IMR-90 (cell line): ENCODE measurements at regions not wholly inside any gene's neighbourhood (a gene's known extent, or its start where the extent isn't known, plus 50 kb on each side); places are given as distances from the start of the nearest gene placed in this dataset.

Experiments
- ATAC-seq: fragments of 200-7000 bp; cut with Tn5 transposase; 2 replicates; pipeline ENCODE4 v1.9.1; 2020; ENCODE audit warnings: low read depth, mild to moderate bottlenecking, moderate library complexity
- BruUV-seq: library from RNA; stranded (reverse); fragments of 400-500 nt; replicated peaks from 2 replicates; lab custom pipeline; 2021; lab: Mats Ljungman, UMichigan
- CTCF ChIA-PET: fragments of 300-600 bp; formaldehyde crosslinking; extraction: SDS; loops from one replicate; lab custom pipeline; 2021; ENCODE audit warnings: antibody characterized with exemption; lab: Yijun Ruan, JAX
- POLR2A ChIA-PET: fragments of 300-600 bp; sonication (Branson Sonifier 250); formaldehyde crosslinking; loops from one replicate; lab custom pipeline; 2022; ENCODE audit warnings: antibody characterized with exemption; ENCODE audit not compliant: unreplicated experiment; lab: Charles Lee
- DNase-seq: peaks from one replicate; pipeline ENCODE4 v3.0.0; 2013
- H2AFZ ChIP-seq: replicated peaks from 2 replicates; pipeline ENCODE3; 2013; ENCODE audit warnings: low read length, mild to moderate bottlenecking; ENCODE audit not compliant: poor library complexity
- H2AK5ac ChIP-seq: 2 replicates; pipeline ENCODE4 v1.6.1; 2013; ENCODE audit warnings: low read depth, low read length, inconsistent platforms
- H2AK9ac ChIP-seq: replicated peaks from 2 replicates; pipeline ENCODE3; 2013; ENCODE audit warnings: mild to moderate bottlenecking, low read depth, low read length, moderate library complexity; ENCODE audit not compliant: poor library complexity
- H2BK120ac ChIP-seq: 2 replicates; pipeline ENCODE4 v1.6.1; 2013; ENCODE audit warnings: low read depth, low read length, inconsistent platforms
- H2BK15ac ChIP-seq: 3 replicates; pipeline ENCODE4 v1.6.1; 2013; ENCODE audit warnings: low read depth, low read length, inconsistent platforms
- H2BK20ac ChIP-seq: 2 replicates; pipeline ENCODE4 v1.6.1; 2013; ENCODE audit warnings: low read depth, mild to moderate bottlenecking, inconsistent platforms, low read length, moderate library complexity
- H2BK5ac ChIP-seq: 2 replicates; pipeline ENCODE4 v1.6.1; 2013; ENCODE audit warnings: mild to moderate bottlenecking, low read depth, low read length, inconsistent platforms; ENCODE audit not compliant: poor library complexity, severe bottlenecking
- H3K14ac ChIP-seq: replicated peaks from 2 replicates; pipeline ENCODE4 v1.6.1; 2013; ENCODE audit warnings: low read depth, low read length, inconsistent platforms
- H3K18ac ChIP-seq: 2 replicates; pipeline ENCODE4 v1.6.1; 2013; ENCODE audit warnings: low read depth, low read length, control low read depth
- H3K23ac ChIP-seq: 2 replicates; pipeline ENCODE4 v1.6.1; 2013; ENCODE audit warnings: low read depth, low read length, inconsistent platforms
- H3K27ac ChIP-seq: 2 replicates; pipeline ENCODE4 v1.5.1; 2013; ENCODE audit warnings: mild to moderate bottlenecking, control low read depth, low read length; ENCODE audit not compliant: insufficient read depth
- H3K27me3 ChIP-seq: 2 replicates; pipeline ENCODE4 v1.6.1; 2013; ENCODE audit warnings: low read length; ENCODE audit not compliant: control insufficient read depth, insufficient read depth
- H3K36me3 ChIP-seq: 2 replicates; pipeline ENCODE4 v1.6.1; 2013; ENCODE audit warnings: low read length, mixed read lengths; ENCODE audit not compliant: control insufficient read depth, insufficient read depth
- H3K4ac ChIP-seq: 2 replicates; pipeline ENCODE4 v1.6.1; 2013; ENCODE audit warnings: low read depth, low read length, inconsistent platforms
- H3K4me1 ChIP-seq: 2 replicates; pipeline ENCODE4 v1.6.1; 2013; ENCODE audit warnings: low read length, mixed read lengths; ENCODE audit not compliant: control insufficient read depth, insufficient read depth
- H3K4me2 ChIP-seq: 2 replicates; pipeline ENCODE4 v1.6.1; 2013; ENCODE audit warnings: low read depth, mild to moderate bottlenecking, control low read depth, low read length, moderate library complexity
- H3K4me3 ChIP-seq: 2 replicates; pipeline ENCODE4 v1.5.1; 2013; ENCODE audit warnings: low read depth, mild to moderate bottlenecking, control low read depth, low read length, moderate library complexity; ENCODE audit not compliant: insufficient read depth
- H3K56ac ChIP-seq: 2 replicates; pipeline ENCODE4 v1.6.1; 2013; ENCODE audit warnings: low read length, inconsistent platforms; ENCODE audit not compliant: insufficient read depth; ENCODE audit errors: extremely low read depth
- H3K79me1 ChIP-seq, 2 experiments: 2 replicates each; pipeline ENCODE4 v1.6.1; 2013; ENCODE audit warnings: low read length in 2 of 2, inconsistent platforms in 1 of 2, low read depth in 1 of 2
- H3K9ac ChIP-seq: 2 replicates; pipeline ENCODE4 v1.6.1; 2013; ENCODE audit warnings: low read depth, low read length, control low read depth
- H3K9me1 ChIP-seq: 2 replicates; pipeline ENCODE4 v1.6.1; 2013; ENCODE audit warnings: low read length, inconsistent platforms; ENCODE audit not compliant: insufficient read depth
- H3K9me3 ChIP-seq: 2 replicates; pipeline ENCODE4 v1.6.1; 2013; ENCODE audit warnings: low read length; ENCODE audit not compliant: control insufficient read depth, insufficient read depth
- H4K20me1 ChIP-seq: 2 replicates; pipeline ENCODE4 v1.6.1; 2013; ENCODE audit warnings: low read length, inconsistent platforms; ENCODE audit not compliant: insufficient read depth
- H4K5ac ChIP-seq: 2 replicates; pipeline ENCODE4 v1.6.1; 2013; ENCODE audit warnings: mild to moderate bottlenecking, low read depth, low read length, control low read depth
- H4K8ac ChIP-seq, 2 experiments: 2 replicates each; pipeline ENCODE4 v1.6.1; 2013; ENCODE audit warnings: low read depth in 2 of 2, low read length in 2 of 2, control low read depth in 1 of 2, inconsistent platforms in 1 of 2
- H4K91ac ChIP-seq: 2 replicates; pipeline ENCODE4 v1.6.1; 2013; ENCODE audit warnings: low read depth, low read length, inconsistent platforms; ENCODE audit not compliant: insufficient read depth
- BHLHE40 ChIP-seq: fragments of 150-350 bp; IDR thresholded peaks from 2 replicates; pipeline ENCODE4 v1.6.1; 2016; ENCODE audit warnings: mild to moderate bottlenecking, low read depth, low read length
- CEBPB ChIP-seq: IDR thresholded peaks from 2 replicates; pipeline ENCODE4 v1.6.1; 2012; ENCODE audit warnings: low read depth, low read length, improper control_type of control experiment
- CHD1 ChIP-seq: IDR thresholded peaks from 2 replicates; pipeline ENCODE4 v1.6.1; 2012; ENCODE audit warnings: low read depth, low read length, improper control_type of control experiment
- CTCF ChIP-seq: conservative IDR thresholded peaks from 2 replicates; pipeline ENCODE4 v1.5.1; 2012; ENCODE audit warnings: mild to moderate bottlenecking, low read depth, low read length, improper control_type of control experiment
- ELK1 ChIP-seq: fragments of 150-350 bp; IDR thresholded peaks from 2 replicates; pipeline ENCODE4 v1.6.1; 2016; ENCODE audit warnings: low read depth, mild to moderate bottlenecking, low read length, moderate library complexity, borderline replicate concordance
- FOS ChIP-seq: fragments of 150-350 bp; IDR thresholded peaks from 2 replicates; pipeline ENCODE4 v1.6.1; 2016; ENCODE audit warnings: low read depth, low read length
- MAFK ChIP-seq: IDR thresholded peaks from 2 replicates; pipeline ENCODE4 v1.6.1; 2012; ENCODE audit warnings: low read depth, low read length, improper control_type of control experiment
- MAZ ChIP-seq: IDR thresholded peaks from 2 replicates; pipeline ENCODE4 v1.6.1; 2012; ENCODE audit warnings: low read depth, mild to moderate bottlenecking, low read length, improper control_type of control experiment, moderate library complexity, borderline replicate concordance
- MXI1 ChIP-seq: IDR thresholded peaks from 2 replicates; pipeline ENCODE4 v1.6.1; 2012; ENCODE audit warnings: low read depth, mild to moderate bottlenecking, low read length, moderate library complexity, borderline replicate concordance
- NFE2L2 ChIP-seq: fragments of 150-350 bp; IDR thresholded peaks from 2 replicates; pipeline ENCODE4 v1.6.1; 2016; ENCODE audit warnings: low read depth, mild to moderate bottlenecking, low read length
- POLR2A ChIP-seq: IDR thresholded peaks from 2 replicates; pipeline ENCODE4 v1.6.1; 2012; ENCODE audit warnings: mild to moderate bottlenecking, low read depth, low read length
- RAD21 ChIP-seq: IDR thresholded peaks from 2 replicates; pipeline ENCODE4 v1.6.1; 2012; ENCODE audit warnings: low read length, improper control_type of control experiment
- RCOR1 ChIP-seq: IDR thresholded peaks from 2 replicates; pipeline ENCODE4 v1.6.1; 2012; ENCODE audit warnings: mild to moderate bottlenecking, low read length, improper control_type of control experiment; ENCODE audit not compliant: insufficient replicate concordance
- RFX5 ChIP-seq: IDR thresholded peaks from 2 replicates; pipeline ENCODE4 v1.8.0; 2012; ENCODE audit warnings: low read depth, mild to moderate bottlenecking, low read length, moderate library complexity
- SMC3 ChIP-seq: fragments of 150-350 bp; IDR thresholded peaks from 2 replicates; pipeline ENCODE4 v1.6.1; 2016; ENCODE audit warnings: low read depth, mild to moderate bottlenecking, antibody characterized with exemption, low read length, moderate library complexity
- USF2 ChIP-seq: fragments of 150-350 bp; IDR thresholded peaks from 2 replicates; pipeline ENCODE4 v1.6.1; 2017; ENCODE audit warnings: mild to moderate bottlenecking, antibody characterized with exemption, low read length, low read depth
- WGBS, 2 experiments: methylation state at CpG; one replicate each; pipeline versions ENCODE4 v1.1.5 to v1.1.7; 2013; ENCODE audit warnings: missing lambda C conversion rate in 2 of 2; ENCODE audit not compliant: insufficient read length in 1 of 2; ENCODE audit errors: extremely low coverage in 2 of 2; 5-methylcytosine and 5-hydroxymethylcytosine counted together
- dilution Hi-C: fragments of 300-500 bp; cut with HindIII; formaldehyde crosslinking; loops from one replicate; pipeline ENCODE4 v1.14.3; 2018; ENCODE audit warnings: low sequenced_read_pairs; ENCODE audit not compliant: unreplicated experiment
- in situ Hi-C: fragments of 300-500 bp; cut with MboI; formaldehyde crosslinking; loops from 3 replicates; pipeline ENCODE4 v1.14.3; 2019; ENCODE audit warnings: low sequenced_read_pairs, inconsistent platforms, mixed read lengths
- intact Hi-C: fragments of 100-400 bp; cut with micrococcal nuclease; formaldehyde crosslinking; loops from 2 replicates; pipeline ENCODE4 v1.10.0; 2022

- Histone ChIP-seq H2BK15ac (no peak overlapping the region), H3K36me3 (no peaks in the 10 kb centered on the region), H4K91ac (no peak overlapping the region), H2BK20ac (no peak overlapping the region), H2AK9ac (no peak overlapping the region), H2AFZ (no peak overlapping the region), H4K5ac (no peak overlapping the region), H3K18ac (no peak overlapping the region), H3K23ac (no peak overlapping the region), H4K20me1 (no peaks in the 10 kb centered on the region), H3K4me3 (no peak overlapping the region), H3K79me1 (no peaks in the 10 kb centered on the region), H3K27me3 (no peaks in the 10 kb centered on the region), H3K9me3 (no peaks in the 10 kb centered on the region; the same call in 1 of the 2 replicates), H3K4me2 (no peak overlapping the region), H3K56ac (no peak overlapping the region), H2BK120ac (no peak overlapping the region), H3K9ac (no peak overlapping the region), H3K27ac (no peak overlapping the region), H3K9me1 (no peaks in the 10 kb centered on the region), H2AK5ac (no peak overlapping the region), H2BK5ac (no peak overlapping the region), H3K4ac (no peak overlapping the region), H4K8ac (no peak overlapping the region), H3K14ac (no peak overlapping the region), H3K4me1 (no peaks in the 10 kb centered on the region)
- POLR2A ChIA-PET: no interaction called here
- DNase-seq: no peak
- ATAC-seq: no peak
- WGBS, 2 experiments: no CpG with 5 or more reads among the region's 2 CpGs
- TF ChIP-seq CEBPB (no peak), RFX5 (no peak), SMC3 (no peak), MXI1 (no peak), USF2 (no peak), RCOR1 (no peak), NFE2L2 (no peak), FOS (no peak), MAFK (no peak), CTCF (no peak), RAD21 (no peak), ELK1 (no peak), BHLHE40 (no peak), POLR2A (no peak), MAZ (no peak), CHD1 (no peak)
- no TSS peak for BruUV-seq
- dilution Hi-C loops (no loop called here), in situ Hi-C loops (no loop called here), intact Hi-C loops (no loop called here)
- CTCF ChIA-PET: no interaction called here
These were observed 102.8 kb upstream of the OR13H1 start for GRCh38 chrX:131441033-131441432.
